Endothelial cell of umbilical vein (primary cell): ENCODE measurements at regions not wholly inside any gene's neighbourhood (a gene's known extent, or its start where the extent isn't known, plus 50 kb on each side); places are given as distances from the start of the nearest gene placed in this dataset.

Experiments used
- BruUV-seq: library from RNA; stranded (reverse); fragments of 400-500 nt; replicated peaks from 2 replicates; lab custom pipeline; 2021; lab: Mats Ljungman, UMichigan
- CTCF ChIA-PET: fragments of 300-600, 350-600 bp; sonication (Branson Sonifier 250); formaldehyde crosslinking; loops from one replicate; lab custom pipeline; 2021; ENCODE audit warnings: antibody characterized with exemption, inconsistent platforms; lab: Charles Lee
- POLR2A ChIA-PET: fragments of 300-600, 350-600 bp; sonication (Branson Sonifier 250); formaldehyde crosslinking; loops from one replicate; lab custom pipeline; 2021; ENCODE audit warnings: antibody characterized with exemption, inconsistent platforms; lab: Charles Lee
- DNase-seq: peaks from one replicate; pipeline ENCODE4 v3.0.0-alpha.2; 2011; ENCODE audit warnings: low read depth, low spot score
- FAIRE-seq: peaks from 2 replicates; lab custom pipeline; 2011; peaks lifted over from hg19 to GRCh38; lab: Jason Lieb, UNC
- H2AFZ ChIP-seq: 2 replicates; pipeline ENCODE4 v1.6.0; 2012; ENCODE audit warnings: low read depth, low read length, control low read depth, inconsistent platforms
- H3K27ac ChIP-seq: 2 replicates; pipeline ENCODE4 v1.5.1; 2011; ENCODE audit warnings: low read depth, mild to moderate bottlenecking, control low read depth, low read length, moderate library complexity; ENCODE audit not compliant: insufficient read depth
- H3K27me3 ChIP-seq, 2 experiments: 2 replicates each; pipeline versions ENCODE4 v1.6.0 to v1.6.1; 2011; ENCODE audit warnings: low read length in 2 of 2, mixed read lengths in 1 of 2; ENCODE audit not compliant: control insufficient read depth in 2 of 2, insufficient read depth in 2 of 2
- H3K36me3 ChIP-seq, 2 experiments: 2 replicates in 1 of 2; 3 replicates in 1 of 2; pipeline ENCODE4 v1.5.1; 2011; ENCODE audit warnings: low read length in 2 of 2, mild to moderate bottlenecking in 1 of 2, moderate library complexity in 1 of 2; ENCODE audit not compliant: control insufficient read depth in 2 of 2, insufficient read depth in 2 of 2; ENCODE audit errors: extremely low read depth in 1 of 2
- H3K4me1 ChIP-seq: 3 replicates; pipeline ENCODE4 v1.5.1; 2011; ENCODE audit warnings: mild to moderate bottlenecking, low read length; ENCODE audit not compliant: control insufficient read depth, insufficient read depth; ENCODE audit errors: extremely low read depth
- H3K4me2 ChIP-seq: 2 replicates; pipeline ENCODE4 v1.6.1; 2011; ENCODE audit warnings: low read length, control low read depth, mixed read lengths; ENCODE audit not compliant: insufficient read depth
- H3K4me3 ChIP-seq, 3 experiments: fragments of 200-600 bp in 1 of 3; sonication (generic), shearing (Covaris generic) in 1 of 3; replicated peaks in 1 of 3; 2 replicates each; pipeline ENCODE4 v1.5.1; 2011 to 2016; ENCODE audit warnings: control low read depth in 3 of 3, low read length in 3 of 3, mild to moderate bottlenecking in 2 of 3, inconsistent platforms in 1 of 3, low read depth in 1 of 3, moderate library complexity in 1 of 3; ENCODE audit not compliant: insufficient read depth in 1 of 3
- H3K79me2 ChIP-seq: 2 replicates; pipeline ENCODE4 v1.6.0; 2012; ENCODE audit warnings: low read length, inconsistent platforms; ENCODE audit not compliant: control insufficient read depth, insufficient read depth
- H3K9ac ChIP-seq: replicated peaks from 2 replicates; pipeline ENCODE3; 2011; ENCODE audit warnings: low read length, control low read depth; ENCODE audit not compliant: insufficient read depth; ENCODE audit errors: extremely low read depth
- H3K9me1 ChIP-seq: replicated peaks from 3 replicates; pipeline ENCODE4 v1.6.0; 2011; ENCODE audit warnings: mild to moderate bottlenecking, low read length; ENCODE audit not compliant: control insufficient read depth, insufficient read depth; ENCODE audit errors: extremely low read depth
- H3K9me3 ChIP-seq: replicated peaks from 2 replicates; pipeline ENCODE4 v1.5.1; 2012; ENCODE audit warnings: low read length, inconsistent platforms; ENCODE audit not compliant: control insufficient read depth, insufficient read depth
- H4K20me1 ChIP-seq: replicated peaks from 2 replicates; pipeline ENCODE3; 2011; ENCODE audit warnings: mild to moderate bottlenecking, low read length; ENCODE audit not compliant: control insufficient read depth, insufficient read depth; ENCODE audit errors: extremely low read depth
- EZH2 ChIP-seq: IDR thresholded peaks from 2 replicates; pipeline ENCODE4 v1.6.1; 2012; ENCODE audit warnings: borderline replicate concordance, low read depth, mild to moderate bottlenecking, moderate library complexity, low read length, inconsistent platforms; ENCODE audit not compliant: severe bottlenecking
- FOS ChIP-seq: IDR thresholded peaks from 2 replicates; pipeline ENCODE4 v1.6.1; 2011; ENCODE audit warnings: mild to moderate bottlenecking, low read length, moderate library complexity, borderline replicate concordance; ENCODE audit not compliant: insufficient read depth
- GATA2 ChIP-seq: IDR thresholded peaks from 2 replicates; pipeline ENCODE4 v1.7.0; 2011; ENCODE audit warnings: low read depth, mild to moderate bottlenecking, moderate library complexity, mixed read lengths, low read length; ENCODE audit not compliant: insufficient read length, insufficient read depth
- JUN ChIP-seq: IDR thresholded peaks from 2 replicates; pipeline ENCODE4 v1.6.1; 2011; ENCODE audit warnings: borderline replicate concordance, low read depth; ENCODE audit not compliant: insufficient read length, insufficient read depth
- MYC ChIP-seq: IDR thresholded peaks from one replicate; pipeline ENCODE4 v1.6.1; 2011; ENCODE audit warnings: mild to moderate bottlenecking, low read depth, low read length
- POLR2A ChIP-seq: IDR thresholded peaks from 2 replicates; pipeline ENCODE4 v1.6.1; 2012; ENCODE audit warnings: low read depth, mild to moderate bottlenecking, control low read depth, low read length
- POLR2AphosphoS5 ChIP-seq: IDR thresholded peaks from 2 replicates; pipeline ENCODE4 v1.6.1; 2012; ENCODE audit warnings: low read depth, mild to moderate bottlenecking, control low read depth, low read length, moderate library complexity; ENCODE audit not compliant: insufficient read depth
- dilution Hi-C: fragments of 300-500 bp; cut with MboI; formaldehyde crosslinking; loops from one replicate; pipeline ENCODE4 v1.15.0; 2019; ENCODE audit warnings: low sequenced_read_pairs; ENCODE audit not compliant: extremely low pct_ligation_motif_present
- intact Hi-C: fragments of 100-400 bp; cut with micrococcal nuclease; formaldehyde crosslinking; loops from one replicate; pipeline ENCODE4 v1.10.0; 2022
- TF ChIP-seq, protein P1 (sequence below): IDR thresholded peaks from 2 replicates; pipeline ENCODE4 v1.6.1; 2011; ENCODE audit not compliant: insufficient read depth, insufficient read length
- TF ChIP-seq, protein P2 (sequence below), 2 donors: IDR thresholded peaks; 1 replicate in 1 of 2; 2 replicates in 1 of 2; pipeline ENCODE4 v1.5.1; 2011; ENCODE audit warnings: low read length in 2 of 2, mild to moderate bottlenecking in 2 of 2, moderate library complexity in 2 of 2, control low read depth in 1 of 2, inconsistent platforms in 1 of 2, low read depth in 1 of 2; ENCODE audit not compliant: insufficient read depth in 1 of 2; ENCODE audit errors: extremely low read depth in 1 of 2

DNA sequence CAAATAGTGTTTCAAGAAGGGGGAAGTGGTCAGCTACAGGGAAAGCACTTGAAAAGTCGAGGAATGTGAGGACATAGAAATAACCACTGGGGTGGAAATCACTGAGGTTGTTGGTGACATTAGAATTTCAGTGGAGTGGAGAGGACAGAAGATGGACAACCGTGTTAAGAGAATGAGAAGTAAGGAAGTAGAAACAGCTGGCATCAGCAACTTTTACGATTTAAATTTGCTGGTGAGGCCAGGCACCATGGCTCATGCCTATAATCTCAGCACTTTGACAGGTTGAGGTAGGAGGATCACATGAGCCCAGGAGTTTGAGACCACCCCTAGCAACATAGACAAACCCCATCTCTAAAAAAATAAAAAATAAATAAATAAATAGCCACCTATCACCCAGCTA lies 83.2 kb upstream of the PSMD7 start:
- intact Hi-C loops (no loop called here), dilution Hi-C loops (no loop called here)
- Histone ChIP-seq H3K27ac (no peak overlapping the region), H3K9me3 (no peaks in the 10 kb centered on the region), H3K4me2 (no peak overlapping the region), H3K36me3 (no peaks in the 10 kb centered on the region), H3K27me3 (no peaks in the 10 kb centered on the region), H3K4me1 (no peaks in the 10 kb centered on the region), H3K9me1 (no peaks in the 10 kb centered on the region), H3K4me3 (no peak overlapping the region), H3K9ac (no peak overlapping the region), H4K20me1 (no peaks in the 10 kb centered on the region), H3K79me2 (no peaks in the 10 kb centered on the region), H2AFZ (no peak overlapping the region)
- BruUV-seq = no TSS peak
- ChIA-PET POLR2A (no interaction called here), CTCF (no interaction called here)
- TF ChIP-seq POLR2AphosphoS5 = no peak
- TF ChIP-seq POLR2A = no peak
- no peak for TF ChIP-seq MYC
- DNase-seq = no peak
- no peak for FAIRE-seq

DNA sequence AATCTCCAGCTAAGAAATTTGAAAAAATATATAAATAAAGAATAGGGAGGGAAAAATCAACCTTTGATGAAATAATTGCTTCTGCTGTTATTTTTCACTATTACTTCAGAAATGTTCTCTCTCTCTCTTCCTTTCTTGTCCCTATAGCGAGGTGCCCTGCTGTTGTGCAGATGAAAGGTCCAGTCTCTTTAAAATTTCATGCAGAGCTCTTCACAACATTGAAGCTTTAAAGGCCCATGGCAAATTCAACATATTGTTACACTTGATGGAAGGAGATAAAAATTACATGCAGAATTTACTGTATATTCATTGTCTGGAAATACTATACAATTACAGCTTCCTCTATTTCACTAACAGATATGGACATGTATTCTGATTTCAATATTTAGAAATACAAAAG lies 86.4 kb upstream of the PSMD7 start:
- CTCF ChIA-PET = interaction anchor here (1.1 kb wide), 1 partner anchor 22 kb away, joined by 3 read pairs; no protein-coding TSS in a partner anchor
- Histone ChIP-seq H2AFZ (no peak overlapping the region), H3K9me1 (no peaks in the 10 kb centered on the region), H3K27ac (no peak overlapping the region), H3K4me1 (no peaks in the 10 kb centered on the region), H3K36me3 (no peaks in the 10 kb centered on the region), H3K4me3 (no peak overlapping the region), H3K27me3 (no peaks in the 10 kb centered on the region), H3K9me3 (no peaks in the 10 kb centered on the region), H3K4me2 (no peak overlapping the region), H3K9ac (no peak overlapping the region), H4K20me1 (no peaks in the 10 kb centered on the region), H3K79me2 (no peaks in the 10 kb centered on the region)
- dilution Hi-C loops = no loop called here
- DNase-seq = no peak
- TF ChIP-seq MYC (no peak), EZH2 (no peak), POLR2AphosphoS5 (no peak), GATA2 (no peak), POLR2A (no peak), FOS (no peak), JUN (no peak)
- TF ChIP-seq, protein P1, sequence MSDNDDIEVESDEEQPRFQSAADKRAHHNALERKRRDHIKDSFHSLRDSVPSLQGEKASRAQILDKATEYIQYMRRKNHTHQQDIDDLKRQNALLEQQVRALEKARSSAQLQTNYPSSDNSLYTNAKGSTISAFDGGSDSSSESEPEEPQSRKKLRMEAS = no peak
- TF ChIP-seq, protein P2, sequence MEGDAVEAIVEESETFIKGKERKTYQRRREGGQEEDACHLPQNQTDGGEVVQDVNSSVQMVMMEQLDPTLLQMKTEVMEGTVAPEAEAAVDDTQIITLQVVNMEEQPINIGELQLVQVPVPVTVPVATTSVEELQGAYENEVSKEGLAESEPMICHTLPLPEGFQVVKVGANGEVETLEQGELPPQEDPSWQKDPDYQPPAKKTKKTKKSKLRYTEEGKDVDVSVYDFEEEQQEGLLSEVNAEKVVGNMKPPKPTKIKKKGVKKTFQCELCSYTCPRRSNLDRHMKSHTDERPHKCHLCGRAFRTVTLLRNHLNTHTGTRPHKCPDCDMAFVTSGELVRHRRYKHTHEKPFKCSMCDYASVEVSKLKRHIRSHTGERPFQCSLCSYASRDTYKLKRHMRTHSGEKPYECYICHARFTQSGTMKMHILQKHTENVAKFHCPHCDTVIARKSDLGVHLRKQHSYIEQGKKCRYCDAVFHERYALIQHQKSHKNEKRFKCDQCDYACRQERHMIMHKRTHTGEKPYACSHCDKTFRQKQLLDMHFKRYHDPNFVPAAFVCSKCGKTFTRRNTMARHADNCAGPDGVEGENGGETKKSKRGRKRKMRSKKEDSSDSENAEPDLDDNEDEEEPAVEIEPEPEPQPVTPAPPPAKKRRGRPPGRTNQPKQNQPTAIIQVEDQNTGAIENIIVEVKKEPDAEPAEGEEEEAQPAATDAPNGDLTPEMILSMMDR (IDR thresholded peaks at IDR 0.05; ENCODE audit: extremely low read depth in 1 of 2, insufficient read depth in 1 of 2, low read depth in 1 of 2, low read length in 2 of 2) = no peak
- intact Hi-C loops = no loop called here
- FAIRE-seq = no peak
- no TSS peak for BruUV-seq
- POLR2A ChIA-PET = no interaction called here
